HCT116 (cell line): ENCODE measurements at regions not wholly inside any gene's neighbourhood (a gene's known extent, or its start where the extent isn't known, plus 50 kb on each side); places are given as distances from the start of the nearest gene placed in this dataset.

ENCODE experiments used
- ATAC-seq: fragments of 200-7000 bp; cut with Tn5 transposase; 2 replicates; pipeline ENCODE4 v1.9.1; 2020; ENCODE audit warnings: mild to moderate bottlenecking, moderate library complexity
- BruUV-seq: library from RNA; stranded (reverse); fragments of 400-500 nt; replicated peaks from 2 replicates; lab custom pipeline; 2021; lab: Mats Ljungman, UMichigan
- CTCF ChIA-PET: fragments of 300-600 bp; sonication (Branson Sonifier 250); formaldehyde crosslinking; loops from one replicate; lab custom pipeline; 2021; ENCODE audit warnings: antibody characterized with exemption; lab: Charles Lee
- POLR2A ChIA-PET: fragments of 300-600, 350-600 bp; sonication (Branson Sonifier 250); formaldehyde crosslinking; loops from one replicate; lab custom pipeline; 2021; ENCODE audit warnings: antibody characterized with exemption; lab: Charles Lee
- RAD21 ChIA-PET, 2 experiments: fragments of 300-600 bp; sonication (Branson Sonifier 250); formaldehyde crosslinking; loops; one replicate each; lab custom pipeline; 2023; ENCODE audit warnings: low total read pairs in 2 of 2; ENCODE audit not compliant: uncharacterized antibody in 2 of 2, unreplicated experiment in 2 of 2, low non-redundant PET in 1 of 2; lab: Charles Lee
- DNase-seq: peaks from one replicate; pipeline ENCODE4 v3.0.0-alpha.2; 2010; ENCODE audit warnings: low read depth, low spot score
- H2AFZ ChIP-seq: fragments of 200-600 bp; shearing (Covaris generic), sonication (generic); 2 replicates; pipeline ENCODE4 v1.6.1; 2017; ENCODE audit warnings: low read depth, mixed run types, mixed read lengths, antibody characterized with exemption, low read length; ENCODE audit not compliant: poor library complexity, severe bottlenecking
- H3K27ac ChIP-seq: 2 replicates; pipeline ENCODE4 v1.5.1; 2012; ENCODE audit warnings: low read depth, low read length
- H3K27me3 ChIP-seq: fragments of 200-600 bp; sonication (generic); 2 replicates; pipeline ENCODE4 v1.6.1; 2016; ENCODE audit warnings: mixed run types, low read length, mixed read lengths; ENCODE audit not compliant: insufficient read depth
- H3K36me3 ChIP-seq, 2 experiments: fragments of 200-500 bp in 1 of 2; fragments of 200-600 bp in 1 of 2; sonication (Bioruptor generic) in 1 of 2; sonication (generic) in 1 of 2; 2 replicates each; pipeline versions ENCODE4 v1.5.1 to v1.6.1; 2014 to 2016; ENCODE audit warnings: low read length in 2 of 2, inconsistent platforms in 1 of 2, mixed read lengths in 1 of 2, mixed run types in 1 of 2; ENCODE audit not compliant: insufficient read depth in 2 of 2, control insufficient read depth in 1 of 2
- H3K4me1 ChIP-seq, 2 experiments: fragments of 200-600 bp in 1 of 2; sonication (generic) in 1 of 2; 2 replicates each; pipeline versions ENCODE4 v1.5.1 to v1.6.1; 2012 to 2017; ENCODE audit warnings: low read length in 2 of 2, inconsistent platforms in 1 of 2, mild to moderate bottlenecking in 1 of 2, mixed read lengths in 1 of 2, mixed run types in 1 of 2, moderate library complexity in 1 of 2; ENCODE audit not compliant: insufficient read depth in 2 of 2, control insufficient read depth in 1 of 2
- H3K4me2 ChIP-seq: fragments of 200-600 bp; sonication (generic); 2 replicates; pipeline ENCODE4 v1.6.1; 2017; ENCODE audit warnings: mixed run types, low read length, mixed read lengths
- H3K4me3 ChIP-seq, 2 experiments: fragments of 200-600 bp in 1 of 2; sonication (generic) in 1 of 2; replicated peaks in 1 of 2; 2 replicates each; pipeline ENCODE4 v1.5.1; 2011 to 2016; ENCODE audit warnings: low read length in 2 of 2, control low read depth in 1 of 2, low read depth in 1 of 2, mild to moderate bottlenecking in 1 of 2, mixed read lengths in 1 of 2, mixed run types in 1 of 2
- H3K79me2 ChIP-seq: fragments of 200-600 bp; sonication (generic); 2 replicates; pipeline ENCODE4 v1.6.1; 2017; ENCODE audit warnings: mild to moderate bottlenecking, mixed run types, low read length, moderate library complexity, mixed read lengths; ENCODE audit not compliant: insufficient read depth
- H3K9ac ChIP-seq: fragments of 200-600 bp; sonication (generic); 2 replicates; pipeline ENCODE4 v1.6.1; 2016; ENCODE audit warnings: low read length, mixed read lengths
- H3K9me2 ChIP-seq: fragments of 200-600 bp; sonication (generic), shearing (Covaris generic); 2 replicates; pipeline ENCODE4 v1.6.1; 2017; ENCODE audit warnings: mixed run types, mild to moderate bottlenecking, moderate library complexity; ENCODE audit not compliant: insufficient read depth
- H3K9me3 ChIP-seq, 2 experiments: fragments of 200-500 bp in 1 of 2; fragments of 200-600 bp in 1 of 2; sonication (Bioruptor generic) in 1 of 2; sonication (generic) in 1 of 2; 2 replicates each; pipeline ENCODE4 v1.6.1; 2014 to 2017; ENCODE audit warnings: low read length in 2 of 2, mixed read lengths in 2 of 2, inconsistent platforms in 1 of 2, low read depth in 1 of 2, mild to moderate bottlenecking in 1 of 2, mixed run types in 1 of 2, moderate library complexity in 1 of 2; ENCODE audit not compliant: control insufficient read depth in 1 of 2, insufficient read depth in 1 of 2
- H4K20me1 ChIP-seq: fragments of 200-600 bp; sonication (generic), shearing (Covaris generic); 2 replicates; pipeline ENCODE4 v1.6.1; 2017; ENCODE audit warnings: mixed run types, mild to moderate bottlenecking, moderate library complexity; ENCODE audit not compliant: insufficient read depth
- ATF3 ChIP-seq: IDR thresholded peaks from 2 replicates; pipeline ENCODE4 v1.6.1; 2012
- CBX3 ChIP-seq: IDR thresholded peaks from 2 replicates; pipeline ENCODE4 v1.6.1; 2012; ENCODE audit warnings: low read depth
- CEBPB ChIP-seq: IDR thresholded peaks from 2 replicates; pipeline ENCODE4 v1.6.1; 2012; ENCODE audit warnings: low read depth
- EGR1 ChIP-seq: IDR thresholded peaks from 2 replicates; pipeline ENCODE4 v1.6.1; 2012; ENCODE audit warnings: low read depth
- ELF1 ChIP-seq: IDR thresholded peaks from 2 replicates; pipeline ENCODE4 v1.6.1; 2012; ENCODE audit warnings: low read depth, borderline replicate concordance
- EZH2 ChIP-seq: fragments of 200-600 bp; sonication (generic); IDR thresholded peaks from 2 replicates; pipeline ENCODE4 v1.6.1; 2017; ENCODE audit warnings: antibody characterized with exemption, mixed run types
- FOSL1 ChIP-seq: IDR thresholded peaks from 2 replicates; pipeline ENCODE4 v1.6.1; 2012; ENCODE audit warnings: low read depth
- JUND ChIP-seq: IDR thresholded peaks from 2 replicates; pipeline ENCODE4 v1.6.1; 2012
- POLR2A ChIP-seq: IDR thresholded peaks from 2 replicates; pipeline ENCODE4 v1.7.0; 2011; ENCODE audit warnings: borderline replicate concordance; ENCODE audit not compliant: insufficient read depth, insufficient read length; ENCODE audit errors: extremely low read depth
- POLR2AphosphoS5 ChIP-seq: IDR thresholded peaks from 2 replicates; pipeline ENCODE4 v1.6.1; 2011; ENCODE audit warnings: mild to moderate bottlenecking, low read depth, low read length, moderate library complexity
- RAD21 ChIP-seq: IDR thresholded peaks from 2 replicates; pipeline ENCODE4 v1.6.1; 2012; ENCODE audit warnings: low read depth, mild to moderate bottlenecking
- SIN3A ChIP-seq: IDR thresholded peaks from 2 replicates; pipeline ENCODE4 v1.6.1; 2012; ENCODE audit warnings: low read depth
- SP1 ChIP-seq: IDR thresholded peaks from 2 replicates; pipeline ENCODE4 v1.6.1; 2012; ENCODE audit warnings: low read depth
- SRF ChIP-seq: IDR thresholded peaks from 2 replicates; pipeline ENCODE4 v1.6.1; 2012; ENCODE audit warnings: low read depth
- TCF7L2 ChIP-seq: IDR thresholded peaks from 2 replicates; pipeline ENCODE4 v1.7.0; 2011; ENCODE audit warnings: borderline replicate concordance, inconsistent platforms; ENCODE audit not compliant: insufficient read depth, insufficient read length; ENCODE audit errors: extremely low read depth
- YY1 ChIP-seq: IDR thresholded peaks from 2 replicates; pipeline ENCODE4 v1.6.1; 2011; ENCODE audit warnings: low read length, low read depth, moderate library complexity, mild to moderate bottlenecking; ENCODE audit not compliant: insufficient replicate concordance; ENCODE audit errors: extremely low read depth
- ZFX ChIP-seq: fragments of 450-650 bp; IDR thresholded peaks from 2 replicates; pipeline ENCODE4 v1.6.1; 2017
- intact Hi-C: fragments of 100-400 bp; cut with micrococcal nuclease; formaldehyde crosslinking; loops from 2 replicates; pipeline ENCODE4 v1.10.0; 2022
- TF ChIP-seq, protein P1 (sequence below), 3 experiments: fragments of 200-600 bp in 1 of 3; sonication (generic) in 1 of 3; IDR thresholded peaks in 2 of 3; conservative IDR thresholded peaks in 1 of 3; 2 replicates each; pipeline ENCODE4 v1.5.1; 2012 to 2017; ENCODE audit warnings: low read depth in 2 of 3, low read length in 2 of 3, antibody characterized with exemption in 1 of 3, borderline replicate concordance in 1 of 3, control low read depth in 1 of 3, mild to moderate bottlenecking in 1 of 3, mixed read lengths in 1 of 3, mixed run types in 1 of 3, moderate library complexity in 1 of 3; ENCODE audit not compliant: insufficient read depth in 1 of 3
- TF ChIP-seq, protein P2 (sequence below): IDR thresholded peaks from 2 replicates; pipeline ENCODE4 v1.6.1; 2012

- H3K27ac ChIP-seq = no peak overlapping the region
- no peak overlapping the region for H3K4me3 ChIP-seq
- RAD21 ChIA-PET = no interaction called here
- ATAC-seq (no peak), DNase-seq (no peak)
- H3K9me2 ChIP-seq = no peaks in the 10 kb centered on the region
- H3K9me3 ChIP-seq = no peaks in the 10 kb centered on the region
- no peak overlapping the region for H3K4me2 ChIP-seq
- no peak overlapping the region for H2AFZ ChIP-seq
- no peaks in the 10 kb centered on the region for H3K36me3 ChIP-seq
- intact Hi-C loops = no loop called here
- no peaks in the 10 kb centered on the region for H4K20me1 ChIP-seq
- CTCF ChIA-PET = interaction anchor here (1.0 to 5.8 kb wide), 5 partner anchors 28 to 329 kb away, joined by 4 to 52 read pairs (median 8); no protein-coding TSS in a partner anchor
- no peaks in the 10 kb centered on the region for H3K27me3 ChIP-seq
- H3K9ac ChIP-seq = no peak overlapping the region
- H3K4me1 ChIP-seq = peaks cover 3 to 16% of the 10 kb centered on the region in 2 experiments; a peak in 3 of 4 replicates
- H3K79me2 ChIP-seq = no peaks in the 10 kb centered on the region
- POLR2A ChIA-PET = no interaction called here
- BruUV-seq = no TSS peak
- TF ChIP-seq ATF3 (no peak), POLR2AphosphoS5 (no peak), EGR1 (no peak), SRF (no peak), JUND (no peak), EZH2 (no peak), TCF7L2 (no peak), SP1 (no peak), YY1 (no peak), SIN3A (no peak), FOSL1 (no peak), POLR2A (no peak), ELF1 (no peak), CEBPB (no peak), ZFX (no peak), CBX3 (no peak), RAD21 (no peak)
- TF ChIP-seq, protein P1, sequence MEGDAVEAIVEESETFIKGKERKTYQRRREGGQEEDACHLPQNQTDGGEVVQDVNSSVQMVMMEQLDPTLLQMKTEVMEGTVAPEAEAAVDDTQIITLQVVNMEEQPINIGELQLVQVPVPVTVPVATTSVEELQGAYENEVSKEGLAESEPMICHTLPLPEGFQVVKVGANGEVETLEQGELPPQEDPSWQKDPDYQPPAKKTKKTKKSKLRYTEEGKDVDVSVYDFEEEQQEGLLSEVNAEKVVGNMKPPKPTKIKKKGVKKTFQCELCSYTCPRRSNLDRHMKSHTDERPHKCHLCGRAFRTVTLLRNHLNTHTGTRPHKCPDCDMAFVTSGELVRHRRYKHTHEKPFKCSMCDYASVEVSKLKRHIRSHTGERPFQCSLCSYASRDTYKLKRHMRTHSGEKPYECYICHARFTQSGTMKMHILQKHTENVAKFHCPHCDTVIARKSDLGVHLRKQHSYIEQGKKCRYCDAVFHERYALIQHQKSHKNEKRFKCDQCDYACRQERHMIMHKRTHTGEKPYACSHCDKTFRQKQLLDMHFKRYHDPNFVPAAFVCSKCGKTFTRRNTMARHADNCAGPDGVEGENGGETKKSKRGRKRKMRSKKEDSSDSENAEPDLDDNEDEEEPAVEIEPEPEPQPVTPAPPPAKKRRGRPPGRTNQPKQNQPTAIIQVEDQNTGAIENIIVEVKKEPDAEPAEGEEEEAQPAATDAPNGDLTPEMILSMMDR (IDR thresholded peaks at IDR 0.05 in 2 of 3, conservative IDR thresholded peaks at IDR 0.05 in 1 of 3; ENCODE audit: borderline replicate concordance in 1 of 3, insufficient read depth in 1 of 3, low read depth in 2 of 3, low read length in 2 of 3) = no peak
- TF ChIP-seq, protein P2, sequence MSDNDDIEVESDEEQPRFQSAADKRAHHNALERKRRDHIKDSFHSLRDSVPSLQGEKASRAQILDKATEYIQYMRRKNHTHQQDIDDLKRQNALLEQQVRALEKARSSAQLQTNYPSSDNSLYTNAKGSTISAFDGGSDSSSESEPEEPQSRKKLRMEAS = no peak
These were observed 51.3 kb upstream of the TSPAN2 start for GRCh38 chr1:115140442-115141144.
